H1 (cell line): ENCODE measurements at regions not wholly inside any gene's neighbourhood (a gene's known extent, or its start where the extent isn't known, plus 50 kb on each side); places are given as distances from the start of the nearest gene placed in this dataset.

Experiments used
- CTCF ChIA-PET: fragments of 300-600 bp; sonication (Branson Sonifier 250); formaldehyde crosslinking; loops from one replicate; lab custom pipeline; 2021; ENCODE audit not compliant: partially characterized antibody; lab: Charles Lee
- POLR2A ChIA-PET: fragments of 300-600 bp; sonication (Branson Sonifier 250); formaldehyde crosslinking; loops from one replicate; lab custom pipeline; 2021; ENCODE audit warnings: inconsistent platforms; ENCODE audit not compliant: partially characterized antibody; lab: Charles Lee
- DNase-seq, 2 experiments: peaks; one replicate each; pipeline versions ENCODE4 v3.0.0 to v3.0.0-alpha.2; 2010 to 2022; ENCODE audit warnings: low spot score in 2 of 2, low read depth in 1 of 2, mixed read lengths in 1 of 2
- FAIRE-seq: peaks from 2 replicates; lab custom pipeline; 2011; peaks lifted over from hg19 to GRCh38; lab: Jason Lieb, UNC
- H2AFZ ChIP-seq: 2 replicates; pipeline ENCODE4 v1.8.1; 2012; ENCODE audit warnings: low read length, inconsistent platforms
- H2AK5ac ChIP-seq: 2 replicates; pipeline ENCODE4 v1.6.1; 2013; ENCODE audit warnings: low read depth, low read length
- H2BK120ac ChIP-seq: replicated peaks from 2 replicates; pipeline ENCODE3; 2013; ENCODE audit warnings: low read depth, low read length, inconsistent platforms
- H2BK12ac ChIP-seq: 2 replicates; pipeline ENCODE4 v1.6.1; 2013; ENCODE audit warnings: low read depth, low read length
- H2BK15ac ChIP-seq: 2 replicates; pipeline ENCODE4 v1.6.1; 2013; ENCODE audit warnings: low read length
- H2BK20ac ChIP-seq: 2 replicates; pipeline ENCODE4 v1.6.1; 2013; ENCODE audit warnings: low read length
- H2BK5ac ChIP-seq: 2 replicates; pipeline ENCODE4 v1.6.1; 2013; ENCODE audit warnings: low read depth, low read length
- H3K14ac ChIP-seq: 2 replicates; pipeline ENCODE4 v1.6.1; 2013; ENCODE audit warnings: inconsistent platforms; ENCODE audit not compliant: insufficient read length
- H3K18ac ChIP-seq: 2 replicates; pipeline ENCODE4 v1.6.1; 2013; ENCODE audit warnings: low read length; ENCODE audit errors: extremely low read depth
- H3K23ac ChIP-seq: 2 replicates; pipeline ENCODE4 v1.6.1; 2013; ENCODE audit warnings: inconsistent platforms; ENCODE audit not compliant: insufficient read length
- H3K23me2 ChIP-seq: 2 replicates; pipeline ENCODE4 v1.6.1; 2013; ENCODE audit warnings: low read depth, low read length
- H3K27ac ChIP-seq: 2 replicates; pipeline ENCODE4 v1.6.1; 2011; ENCODE audit warnings: low read depth, low read length, inconsistent platforms
- H3K27me3 ChIP-seq, 4 experiments: replicated peaks in 1 of 4; 1 replicate in 1 of 4; 2 replicates in 3 of 4; pipeline versions ENCODE4 v1.6.1 to v1.8.1; 2011 to 2013; ENCODE audit warnings: low read length in 3 of 4, mild to moderate bottlenecking in 3 of 4, inconsistent platforms in 2 of 4, mixed read lengths in 2 of 4, moderate library complexity in 1 of 4; ENCODE audit not compliant: control insufficient read depth in 3 of 4, insufficient read depth in 3 of 4; ENCODE audit errors: extremely low read depth in 1 of 4
- H3K36me3 ChIP-seq, 4 experiments: 2 replicates each; pipeline versions ENCODE4 v1.6.1 to v1.8.1; 2011 to 2013; ENCODE audit warnings: mild to moderate bottlenecking in 4 of 4, low read length in 3 of 4, moderate library complexity in 2 of 4, control low read depth in 1 of 4, inconsistent platforms in 1 of 4; ENCODE audit not compliant: insufficient read depth in 4 of 4, control insufficient read depth in 2 of 4
- H3K4ac ChIP-seq: replicated peaks from 2 replicates; pipeline ENCODE3; 2013; ENCODE audit warnings: low read length, low read depth, mixed read lengths, inconsistent platforms; ENCODE audit not compliant: insufficient read length
- H3K4me1 ChIP-seq, 4 experiments: replicated peaks in 1 of 4; 1 replicate in 1 of 4; 2 replicates in 3 of 4; pipeline versions ENCODE4 v1.6.1 to v1.8.1; 2011 to 2013; ENCODE audit warnings: low read length in 3 of 4, inconsistent platforms in 2 of 4, mixed read lengths in 1 of 4; ENCODE audit not compliant: insufficient read depth in 4 of 4, control insufficient read depth in 3 of 4
- H3K4me2 ChIP-seq, 2 experiments: 2 replicates each; pipeline versions ENCODE4 v1.6.1 to v1.8.1; 2011 to 2013; ENCODE audit warnings: low read depth in 2 of 2, low read length in 2 of 2, control low read depth in 1 of 2, inconsistent platforms in 1 of 2, mild to moderate bottlenecking in 1 of 2; ENCODE audit not compliant: insufficient read depth in 1 of 2
- H3K4me3 ChIP-seq, 4 experiments: fragments of 200-600, 300-600 bp in 1 of 4; sonication (generic), shearing (Covaris generic), sonication (Bioruptor Twin) in 1 of 4; 2 replicates each; pipeline versions ENCODE4 v1.5.1 to v1.8.1; 2011 to 2016; ENCODE audit warnings: low read length in 4 of 4, low read depth in 3 of 4, control low read depth in 2 of 4, inconsistent platforms in 2 of 4, mild to moderate bottlenecking in 2 of 4, mixed read lengths in 1 of 4, moderate library complexity in 1 of 4; ENCODE audit not compliant: insufficient read depth in 2 of 4; ENCODE audit errors: extremely low read depth in 1 of 4
- H3K56ac ChIP-seq: replicated peaks from 2 replicates; pipeline ENCODE3; 2013; ENCODE audit warnings: low read depth, mild to moderate bottlenecking, mixed read lengths, low read length, inconsistent platforms; ENCODE audit not compliant: insufficient read length
- H3K79me1 ChIP-seq: 2 replicates; pipeline ENCODE4 v1.6.1; 2013; ENCODE audit warnings: low read depth, low read length, control low read depth
- H3K79me2 ChIP-seq, 2 experiments: 2 replicates each; pipeline versions ENCODE4 v1.6.1 to v1.8.1; 2012 to 2013; ENCODE audit warnings: low read length in 2 of 2, mild to moderate bottlenecking in 2 of 2, inconsistent platforms in 1 of 2; ENCODE audit not compliant: insufficient read depth in 2 of 2, control insufficient read depth in 1 of 2
- H3K9ac ChIP-seq, 4 experiments: replicated peaks in 1 of 4; 1 replicate in 1 of 4; 2 replicates in 3 of 4; pipeline versions ENCODE4 v1.6.1 to v1.8.1; 2011 to 2013; ENCODE audit warnings: low read depth in 3 of 4, low read length in 3 of 4, control low read depth in 2 of 4, mild to moderate bottlenecking in 2 of 4, moderate library complexity in 2 of 4, inconsistent platforms in 1 of 4; ENCODE audit errors: extremely low read depth in 1 of 4
- H3K9me3 ChIP-seq, 2 experiments: 2 replicates each; pipeline versions ENCODE4 v1.6.1 to v1.8.1; 2012 to 2013; ENCODE audit warnings: mild to moderate bottlenecking in 2 of 2, moderate library complexity in 2 of 2, control low read depth in 1 of 2, inconsistent platforms in 1 of 2, low read depth in 1 of 2, low read length in 1 of 2, mixed read lengths in 1 of 2; ENCODE audit not compliant: insufficient read depth in 2 of 2
- H4K20me1 ChIP-seq, 2 experiments: replicated peaks in 1 of 2; 2 replicates each; pipeline versions ENCODE3 to v1.8.1; 2011 to 2013; ENCODE audit warnings: inconsistent platforms in 2 of 2, low read length in 2 of 2, mild to moderate bottlenecking in 1 of 2; ENCODE audit not compliant: insufficient read depth in 2 of 2, control insufficient read depth in 1 of 2
- H4K5ac ChIP-seq: 2 replicates; pipeline ENCODE4 v1.6.1; 2013; ENCODE audit warnings: low read length, low read depth, mixed read lengths, inconsistent platforms; ENCODE audit not compliant: insufficient read length
- H4K8ac ChIP-seq: 2 replicates; pipeline ENCODE4 v1.8.0; 2013; ENCODE audit warnings: mild to moderate bottlenecking, moderate library complexity, low read length, inconsistent platforms; ENCODE audit not compliant: insufficient read depth; ENCODE audit errors: extremely low read depth
- H4K91ac ChIP-seq: replicated peaks from 2 replicates; pipeline ENCODE3; 2013; ENCODE audit warnings: low read length, mixed read lengths, inconsistent platforms; ENCODE audit not compliant: insufficient read length
- CREB1 ChIP-seq: IDR thresholded peaks from 2 replicates; pipeline ENCODE4 v1.6.1; 2012; ENCODE audit warnings: inconsistent platforms
- NRF1 ChIP-seq: IDR thresholded peaks from 2 replicates; pipeline ENCODE4 v1.6.1; 2011; ENCODE audit warnings: mild to moderate bottlenecking, low read depth, low read length, improper control_type of control experiment
- SP4 ChIP-seq: IDR thresholded peaks from 2 replicates; pipeline ENCODE4 v1.6.1; 2012; ENCODE audit warnings: low read length, inconsistent platforms
- SUZ12 ChIP-seq: fragments of 200-600 bp; sonication (generic); IDR thresholded peaks from 2 replicates; pipeline ENCODE4 v1.6.1; 2012; ENCODE audit warnings: mild to moderate bottlenecking, inconsistent platforms, low read length, moderate library complexity, mixed read lengths
- WGBS, 2 experiments: shearing (Covaris generic) in 1 of 2; methylation state at CpG; one replicate each; pipeline versions ENCODE4 v1.1.6 to v1.1.7; 2013 to 2015; ENCODE audit warnings: low lambda C conversion rate in 2 of 2, mixed read lengths in 2 of 2, inconsistent platforms in 1 of 2, low coverage in 1 of 2, missing lambda C conversion rate in 1 of 2; ENCODE audit not compliant: insufficient replicate concordance in 2 of 2, insufficient coverage in 1 of 2, insufficient read length in 1 of 2; ENCODE audit errors: extremely low coverage in 1 of 2, missing lambda C conversion rate in 1 of 2; 5-methylcytosine and 5-hydroxymethylcytosine counted together

GRCh38 chr15:23750179-23750578 is 63.1 kb upstream of the NDN start:
- CTCF ChIA-PET: interaction anchor here (0.9 kb wide), 2 partner anchors 11 to 75 kb away, joined by 3 read pairs; no protein-coding TSS in a partner anchor
- POLR2A ChIA-PET: no interaction called here
- 90% methylated on average over 4 of the region's 4 CpGs; no CpG with 5 or more reads in 1 of the 2 experiments for WGBS, 2 experiments

More at GRCh38 chr15:23750179-23750578, 63.1 kb upstream of the NDN start:
- no peak overlapping the region for H4K8ac ChIP-seq
- DNase-seq (no peak), FAIRE-seq (no peak)
- H3K14ac ChIP-seq: no peak overlapping the region
- no peak overlapping the region for H3K4ac ChIP-seq
- H2AFZ ChIP-seq: no peak overlapping the region
- H3K9me3 ChIP-seq: peaks cover 20 to 35% of the 10 kb centered on the region in 2 experiments
- H3K23me2 ChIP-seq: no peaks in the 10 kb centered on the region
- no peak overlapping the region for H3K18ac ChIP-seq
- no peak overlapping the region for H2BK5ac ChIP-seq
- no peaks in the 10 kb centered on the region for H3K27me3 ChIP-seq
- no peaks in the 10 kb centered on the region for H3K4me1 ChIP-seq
- H3K4me3 ChIP-seq: no peak overlapping the region
- no peaks in the 10 kb centered on the region for H3K36me3 ChIP-seq
- no peak overlapping the region for H4K5ac ChIP-seq
- H2AK5ac ChIP-seq: no peak overlapping the region
- H3K27ac ChIP-seq: no peak overlapping the region
- no peak overlapping the region for H3K9ac ChIP-seq
- TF ChIP-seq SP4 (no peak), CREB1 (no peak), SUZ12 (no peak), NRF1 (no peak)
- H2BK15ac ChIP-seq: no peak overlapping the region
- no peaks in the 10 kb centered on the region for H3K79me1 ChIP-seq
- H2BK120ac ChIP-seq: no peak overlapping the region
- no peaks in the 10 kb centered on the region for H3K79me2 ChIP-seq
- no peak overlapping the region for H3K4me2 ChIP-seq
- H4K20me1 ChIP-seq: no peaks in the 10 kb centered on the region
- no peak overlapping the region for H2BK12ac ChIP-seq
- H2BK20ac ChIP-seq: no peak overlapping the region
- H3K56ac ChIP-seq: no peak overlapping the region
- H4K91ac ChIP-seq: no peak overlapping the region
- no peak overlapping the region for H3K23ac ChIP-seq
